GM12873 (cell line): ENCODE measurements at regions not wholly inside any gene's neighbourhood (a gene's known extent, or its start where the extent isn't known, plus 50 kb on each side); places are given as distances from the start of the nearest gene placed in this dataset.

Experiments used
- CTCF ChIP-seq: IDR thresholded peaks from 2 replicates; pipeline ENCODE4 v1.5.1; 2012; ENCODE audit warnings: low read depth, mild to moderate bottlenecking, moderate library complexity, low read length, control low read depth; ENCODE audit not compliant: insufficient read depth; ENCODE audit errors: missing control alignments

- no peak for TF ChIP-seq CTCF
These were observed 53.1 kb upstream of the ATL2 start for GRCh38 chr2:38430196-38430595.

- no peak for TF ChIP-seq CTCF
These were observed 50.9 kb upstream of the ATL2 start for GRCh38 chr2:38427936-38428335.

GRCh38 chr2:38427054-38427453, 50.0 kb upstream of the ATL2 start:
- TF ChIP-seq CTCF, result no peak
